GM19193 (cell line): ENCODE measurements at regions not wholly inside any gene's neighbourhood (a gene's known extent, or its start where the extent isn't known, plus 50 kb on each side); places are given as distances from the start of the nearest gene placed in this dataset.

Experiments
- POLR2A ChIP-seq: IDR thresholded peaks from 4 replicates; pipeline ENCODE4 v1.6.1; 2011; ENCODE audit not compliant: insufficient read depth, insufficient read length; ENCODE audit errors: extremely low read depth

DNA sequence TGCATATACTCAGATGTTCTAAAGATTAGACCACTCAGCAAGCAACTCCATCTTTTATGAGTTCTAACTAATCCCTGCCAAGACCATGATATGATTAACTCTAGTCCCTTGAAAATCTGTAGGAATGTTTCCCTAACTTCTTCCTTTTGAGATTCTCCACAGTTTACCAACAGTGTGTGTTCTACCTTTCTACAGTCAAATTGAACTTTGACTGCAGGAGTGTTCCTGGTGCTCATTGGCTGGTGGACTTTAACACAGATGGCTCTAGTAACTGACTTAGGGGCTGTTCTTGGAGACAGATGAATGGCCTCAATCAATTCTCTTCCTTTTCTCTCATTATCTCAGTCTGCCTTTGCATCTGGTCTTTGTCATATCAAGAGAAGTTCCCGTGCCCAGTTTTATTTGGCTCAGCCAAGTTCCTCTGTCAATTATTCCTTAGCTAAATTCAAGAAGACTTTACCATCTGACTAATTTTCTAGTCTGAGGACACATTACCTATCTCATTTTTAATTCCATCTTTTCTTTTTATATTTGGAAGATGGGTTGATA lies 643.9 kb upstream of the CAMK1G start:
- TF ChIP-seq POLR2A, result no peak

DNA sequence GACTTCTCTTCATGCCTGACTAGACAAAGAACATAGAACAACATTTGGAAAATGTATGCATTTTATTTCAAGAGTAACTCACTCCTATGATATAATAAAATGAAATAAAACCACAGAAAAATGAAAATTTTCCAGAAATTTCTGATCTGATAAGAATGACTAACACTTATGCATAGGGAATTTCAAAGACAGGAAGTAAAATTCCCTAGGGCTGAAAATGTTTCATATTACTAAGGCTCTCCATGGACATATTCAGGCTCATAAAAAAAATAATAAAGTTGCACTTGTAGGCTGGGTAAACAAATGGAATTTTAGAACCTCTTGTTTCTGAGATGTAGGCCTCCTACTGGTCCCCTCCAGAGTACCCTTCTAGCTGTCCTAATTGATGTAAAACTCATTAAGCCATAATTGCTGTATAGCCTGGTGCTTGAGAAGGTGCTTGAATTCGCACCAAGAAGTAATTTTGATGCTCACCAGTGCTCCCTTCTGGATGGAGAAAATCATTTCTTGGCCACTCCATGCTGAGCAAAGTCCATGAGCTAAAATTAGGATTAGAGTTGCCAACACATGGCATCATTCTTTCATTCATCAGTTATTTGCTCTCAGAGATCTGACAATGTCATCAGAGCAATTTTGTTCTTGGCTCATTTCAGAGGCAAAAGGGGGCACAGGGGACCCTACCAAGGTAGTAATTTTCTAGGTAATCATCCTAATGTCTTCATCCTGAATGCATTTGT lies 641.0 kb upstream of the CAMK1G start:
- no peak for TF ChIP-seq POLR2A

DNA sequence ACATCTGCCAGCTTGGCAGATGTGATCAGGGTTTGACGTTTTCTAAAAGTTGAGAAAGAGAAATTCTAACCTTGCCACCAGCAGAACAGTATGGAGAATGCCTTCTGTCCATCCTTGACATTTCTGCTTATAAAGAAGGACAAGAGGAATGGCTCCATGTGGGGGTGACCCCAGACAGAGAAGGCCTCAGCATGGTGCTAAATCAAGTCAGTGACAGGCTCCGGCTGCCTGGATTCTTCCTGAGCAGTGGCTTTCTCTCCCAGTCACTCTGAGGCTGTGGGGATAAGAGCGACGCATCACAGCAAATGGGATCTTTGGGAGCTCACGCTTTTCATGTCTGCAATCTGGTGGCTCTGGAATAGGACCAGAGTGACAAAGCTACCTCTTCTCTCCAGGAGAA lies 640.2 kb upstream of the CAMK1G start:
- TF ChIP-seq POLR2A, result no peak

DNA sequence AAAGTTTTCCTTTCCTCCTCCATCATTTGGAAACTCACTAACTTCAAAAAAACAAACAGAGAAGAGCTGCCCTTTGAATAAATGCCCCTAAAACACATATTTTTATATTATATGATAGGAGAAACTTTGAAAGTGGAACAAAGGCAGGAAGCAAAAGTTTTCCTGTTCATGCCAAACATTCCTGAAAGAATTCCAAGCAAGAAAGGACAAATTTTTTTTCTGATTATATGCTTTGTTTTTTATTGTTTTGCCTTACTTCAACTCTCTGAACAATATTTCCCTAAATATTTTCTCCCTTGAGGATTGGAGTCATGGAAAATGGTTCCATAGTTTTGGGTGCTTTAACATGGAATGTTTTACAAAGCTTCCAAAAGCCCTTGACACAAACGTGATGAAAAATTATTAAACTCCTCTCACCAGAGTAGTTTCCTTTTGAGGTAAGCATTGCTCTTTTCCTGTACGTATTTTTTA lies 638.5 kb upstream of the CAMK1G start:
- no peak for TF ChIP-seq POLR2A

DNA sequence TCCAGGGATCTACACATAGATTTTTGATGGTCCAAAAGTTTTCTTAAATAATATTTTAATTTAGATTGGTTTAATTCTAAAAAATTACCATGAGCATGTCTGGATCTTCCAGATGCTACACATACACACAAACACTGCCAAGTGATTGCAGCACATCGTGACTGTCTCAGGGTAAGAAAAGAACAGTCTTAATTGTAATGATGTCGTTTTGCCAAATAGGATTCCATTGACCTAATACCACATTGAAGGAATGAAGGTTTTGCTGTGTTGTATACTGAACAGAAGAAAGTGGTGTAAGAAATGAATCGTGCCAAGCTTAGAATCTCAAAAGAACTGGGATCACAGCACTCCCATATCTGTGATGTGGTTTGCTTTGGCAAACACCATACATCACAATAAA lies 633.3 kb upstream of the CAMK1G start:
- no peak for TF ChIP-seq POLR2A

DNA sequence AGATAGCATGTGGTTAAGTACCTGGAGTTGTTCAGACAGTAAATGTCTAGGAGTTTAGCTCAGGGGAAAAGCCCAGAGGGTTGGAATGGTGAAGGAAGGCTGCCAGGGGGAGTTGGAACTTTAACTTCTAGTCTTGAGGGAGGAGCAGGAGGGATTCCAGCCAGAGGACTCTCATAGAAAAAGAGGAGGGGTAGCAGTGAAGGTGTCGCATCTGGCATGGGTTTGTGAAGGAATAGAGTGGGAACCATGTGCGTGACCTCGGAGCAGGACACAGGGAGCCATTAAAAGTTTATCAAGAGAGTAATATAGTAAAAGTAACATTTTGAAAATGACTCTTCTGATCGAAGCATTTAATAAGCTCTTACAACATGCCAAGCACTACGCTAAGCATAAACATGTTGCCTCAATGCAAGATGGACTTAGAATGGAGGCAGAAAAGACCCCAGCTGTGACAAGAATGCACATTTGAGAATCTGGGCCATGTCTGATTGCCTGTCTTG lies 632.4 kb upstream of the CAMK1G start:
- no peak for TF ChIP-seq POLR2A

DNA sequence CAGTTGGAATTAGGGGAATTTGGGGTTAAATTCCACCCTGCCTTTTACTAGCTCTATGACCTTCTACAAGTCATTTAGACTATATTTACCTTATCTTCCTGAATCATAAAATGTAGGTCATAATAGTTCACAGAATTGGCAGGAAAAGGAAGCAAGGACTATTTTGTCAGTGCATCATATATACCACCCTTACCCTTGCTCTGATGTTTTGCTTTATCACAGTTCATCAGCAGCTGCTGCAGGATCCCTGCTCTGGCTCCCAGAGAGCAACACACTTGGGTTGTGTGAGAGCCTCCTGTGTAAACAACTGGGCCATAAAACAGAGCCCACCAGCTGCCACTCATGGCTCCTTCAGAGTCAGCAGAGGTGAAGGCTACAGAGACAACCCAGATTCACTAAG lies 631.6 kb upstream of the CAMK1G start:
- TF ChIP-seq POLR2A, result no peak

DNA sequence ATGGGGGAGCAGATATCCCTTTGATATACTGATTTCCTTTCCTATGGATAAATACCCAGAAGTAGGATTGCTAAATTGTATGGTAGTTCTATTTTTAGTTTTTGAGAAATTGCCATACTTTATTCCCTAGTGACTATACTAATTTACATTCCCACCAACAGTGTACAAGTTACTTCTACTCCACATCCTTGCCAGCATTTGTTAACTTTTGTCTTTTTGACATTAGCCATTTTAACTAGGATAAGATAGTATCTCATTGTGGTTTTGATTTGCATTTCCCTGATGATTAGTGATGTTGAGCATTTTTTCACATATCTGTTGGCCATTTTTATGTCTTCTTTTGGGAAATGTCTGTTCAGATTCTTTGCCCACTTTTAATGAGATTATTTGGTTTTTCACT lies 620.6 kb upstream of the CAMK1G start:
- no peak for TF ChIP-seq POLR2A

DNA sequence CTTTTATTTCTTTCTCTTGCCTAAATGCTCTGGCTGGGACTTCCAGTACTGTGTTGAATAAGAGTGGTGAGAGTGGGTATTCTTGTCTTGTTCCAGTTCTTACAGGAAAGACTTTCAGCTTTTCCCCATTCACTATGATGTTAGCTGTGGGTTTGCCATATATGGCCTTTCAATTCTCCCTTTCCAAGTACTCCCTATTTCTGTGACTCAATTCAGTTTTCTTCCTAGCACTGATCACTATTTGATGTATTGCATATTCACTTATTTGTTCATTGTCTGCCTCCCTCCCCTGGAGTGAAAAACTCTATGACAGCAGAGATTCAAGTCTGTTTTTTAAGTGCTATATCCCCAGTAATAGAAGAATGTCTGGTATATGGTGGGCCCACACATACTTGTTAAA lies 618.2 kb upstream of the CAMK1G start:
- TF ChIP-seq POLR2A, result no peak

DNA sequence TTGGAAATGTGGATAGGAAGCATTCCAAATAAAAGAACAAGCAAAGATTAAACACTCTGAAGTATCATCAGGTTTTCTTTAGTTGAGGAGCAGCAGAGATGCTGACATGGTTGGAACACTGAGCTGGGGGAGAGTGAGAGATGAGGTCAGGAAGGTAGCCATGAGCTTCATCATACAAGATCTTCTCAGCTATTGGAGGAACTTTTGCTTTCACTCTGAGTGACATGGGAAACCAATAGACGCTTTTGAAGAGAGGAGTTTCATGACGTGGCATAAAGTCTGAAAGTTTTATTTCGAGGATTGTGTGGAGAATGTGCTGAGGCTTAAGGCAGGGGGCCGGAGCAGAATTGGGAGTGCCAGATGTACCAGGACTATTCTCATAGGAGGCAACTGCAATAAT lies 616.2 kb upstream of the CAMK1G start:
- no peak for TF ChIP-seq POLR2A

DNA sequence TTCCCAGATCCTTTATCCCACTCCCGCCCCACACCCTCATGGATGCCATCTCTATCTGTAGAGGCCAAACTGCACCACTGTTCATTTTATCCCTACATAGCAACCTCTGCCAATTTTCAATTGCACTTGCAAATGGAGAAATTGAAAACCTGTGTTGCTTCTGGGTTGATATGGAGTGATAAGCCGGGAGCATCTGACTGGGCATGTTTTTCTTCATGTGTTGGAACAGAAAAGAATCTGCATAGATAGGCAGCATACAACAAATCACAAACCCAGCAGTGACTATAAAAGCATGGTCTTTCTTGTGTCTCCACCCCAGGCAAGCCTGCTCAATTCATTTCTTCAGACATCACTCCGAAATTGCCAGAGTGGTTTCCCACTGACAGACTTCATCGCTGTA lies 608.8 kb upstream of the CAMK1G start:
- TF ChIP-seq POLR2A, result no peak

DNA sequence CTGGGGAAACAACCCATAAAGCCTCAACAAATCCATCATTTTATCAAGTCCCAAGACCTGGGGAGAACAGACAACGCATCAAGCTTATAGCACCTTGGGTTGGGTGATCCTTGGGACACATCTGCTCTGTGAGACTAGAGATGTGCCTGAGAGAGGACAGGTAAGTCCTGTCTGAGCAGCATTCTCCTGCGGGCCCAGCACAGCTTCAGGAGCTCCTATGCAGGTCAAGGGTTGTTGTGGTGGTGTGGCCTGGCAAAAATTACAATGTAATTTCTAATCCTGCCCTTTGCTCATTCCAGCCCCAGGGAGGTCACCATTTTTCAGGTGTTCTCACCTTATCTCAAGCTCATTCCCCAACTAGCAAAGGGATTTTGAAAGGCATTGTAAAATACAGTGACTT lies 608.1 kb upstream of the CAMK1G start:
- TF ChIP-seq POLR2A, result no peak

DNA sequence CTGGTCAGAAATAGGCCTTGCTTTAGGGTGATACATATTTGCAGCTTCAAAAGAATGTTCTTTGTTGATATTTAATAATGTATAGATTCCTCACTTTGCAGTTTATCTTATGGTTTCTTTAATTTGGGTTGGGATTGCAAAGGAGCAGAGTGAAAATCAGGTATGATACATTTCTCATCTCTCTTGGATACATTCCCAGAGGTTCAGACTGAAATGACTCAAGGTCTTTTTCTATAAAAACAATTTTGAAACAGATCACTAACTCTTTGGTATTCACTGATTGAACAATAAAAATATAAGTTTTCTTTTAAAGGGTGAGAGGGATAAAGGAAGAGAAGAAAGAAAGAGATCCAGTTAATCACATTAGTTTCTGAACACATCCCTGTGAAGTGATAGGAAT lies 606.5 kb upstream of the CAMK1G start:
- TF ChIP-seq POLR2A, result no peak

DNA sequence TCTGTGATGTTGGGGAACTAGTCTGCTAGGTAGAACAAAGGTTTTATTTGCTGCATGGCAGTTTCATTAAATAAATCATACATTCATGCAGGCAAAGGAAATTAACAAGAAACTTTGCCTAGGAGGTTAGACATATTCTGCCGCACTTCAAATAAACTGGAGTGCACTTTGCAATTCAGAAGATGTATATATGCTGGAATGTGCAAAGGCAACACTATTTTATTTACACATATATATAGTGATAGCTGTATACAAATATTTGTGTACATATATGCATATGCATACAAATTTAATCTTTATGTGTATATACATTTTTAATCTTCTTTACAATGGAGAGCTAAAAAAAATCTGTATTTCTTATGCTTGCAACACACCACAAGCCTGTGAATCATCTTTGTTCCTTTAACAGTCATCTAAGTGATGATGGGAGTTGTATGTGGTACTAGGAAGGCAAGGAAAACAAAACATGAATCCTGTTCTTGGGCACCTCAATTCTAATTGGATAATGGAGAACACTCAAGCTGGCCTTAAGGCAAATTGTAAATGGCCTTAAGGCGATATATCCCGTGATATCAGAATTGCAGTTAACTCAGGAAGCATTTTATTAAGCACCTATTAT lies 605.8 kb upstream of the CAMK1G start:
- TF ChIP-seq POLR2A, result no peak

DNA sequence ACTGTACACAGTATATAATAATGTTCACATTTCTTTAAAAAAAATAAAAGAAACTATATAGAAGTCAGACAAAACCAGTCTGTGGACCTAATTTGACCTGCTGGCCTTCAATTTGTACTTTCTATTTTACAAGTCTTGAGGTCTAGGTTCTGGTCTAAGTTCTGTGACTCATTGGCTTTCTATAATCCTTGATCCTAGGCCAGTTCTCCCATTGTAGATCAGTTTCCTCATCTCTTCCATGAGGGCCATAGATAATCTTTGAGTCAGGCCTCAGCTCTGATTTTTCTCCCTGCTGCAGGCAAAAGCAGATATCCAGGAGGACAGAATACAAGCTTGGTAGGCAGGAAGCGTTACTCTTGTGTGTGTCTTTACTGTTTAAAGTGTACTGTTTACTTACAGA lies 603.7 kb upstream of the CAMK1G start:
- no peak for TF ChIP-seq POLR2A

DNA sequence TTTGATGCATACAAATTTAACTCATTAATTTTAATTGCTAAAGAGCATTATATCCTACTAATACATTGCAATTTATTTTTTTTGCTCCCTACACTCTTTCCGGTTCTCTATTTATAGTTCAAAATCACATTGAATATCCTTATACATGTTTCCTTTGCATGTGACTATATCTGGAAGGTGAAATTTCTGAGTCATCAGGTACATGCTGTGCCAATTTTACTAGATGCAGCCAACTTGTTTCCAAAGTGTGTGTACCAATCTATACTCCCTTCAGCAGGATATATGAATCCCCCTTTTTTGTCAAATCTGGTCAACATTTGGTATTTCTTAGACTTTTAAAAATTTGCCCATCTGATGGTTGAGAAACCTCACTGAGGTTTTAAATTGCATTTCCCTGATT lies 602.9 kb upstream of the CAMK1G start:
- no peak for TF ChIP-seq POLR2A
